PC-9 (cell line): ENCODE measurements at regions not wholly inside any gene's neighbourhood (a gene's known extent, or its start where the extent isn't known, plus 50 kb on each side); places are given as distances from the start of the nearest gene placed in this dataset.

Experiments used
- EZH2 ChIP-seq: fragments of 200-600 bp; sonication (generic); IDR thresholded peaks from 2 replicates; pipeline ENCODE4 v1.8.0; 2017; ENCODE audit warnings: antibody characterized with exemption, low read depth
- TF ChIP-seq, protein P1 (sequence below): fragments of 200-600 bp; sonication (generic); conservative IDR thresholded peaks from 2 replicates; pipeline ENCODE4 v1.6.1; 2017; ENCODE audit warnings: mixed run types, antibody characterized with exemption, mild to moderate bottlenecking, moderate library complexity

GRCh38 chr10:33655921-33656320 is 321.5 kb upstream of the NRP1 start:
- TF ChIP-seq, protein P1, sequence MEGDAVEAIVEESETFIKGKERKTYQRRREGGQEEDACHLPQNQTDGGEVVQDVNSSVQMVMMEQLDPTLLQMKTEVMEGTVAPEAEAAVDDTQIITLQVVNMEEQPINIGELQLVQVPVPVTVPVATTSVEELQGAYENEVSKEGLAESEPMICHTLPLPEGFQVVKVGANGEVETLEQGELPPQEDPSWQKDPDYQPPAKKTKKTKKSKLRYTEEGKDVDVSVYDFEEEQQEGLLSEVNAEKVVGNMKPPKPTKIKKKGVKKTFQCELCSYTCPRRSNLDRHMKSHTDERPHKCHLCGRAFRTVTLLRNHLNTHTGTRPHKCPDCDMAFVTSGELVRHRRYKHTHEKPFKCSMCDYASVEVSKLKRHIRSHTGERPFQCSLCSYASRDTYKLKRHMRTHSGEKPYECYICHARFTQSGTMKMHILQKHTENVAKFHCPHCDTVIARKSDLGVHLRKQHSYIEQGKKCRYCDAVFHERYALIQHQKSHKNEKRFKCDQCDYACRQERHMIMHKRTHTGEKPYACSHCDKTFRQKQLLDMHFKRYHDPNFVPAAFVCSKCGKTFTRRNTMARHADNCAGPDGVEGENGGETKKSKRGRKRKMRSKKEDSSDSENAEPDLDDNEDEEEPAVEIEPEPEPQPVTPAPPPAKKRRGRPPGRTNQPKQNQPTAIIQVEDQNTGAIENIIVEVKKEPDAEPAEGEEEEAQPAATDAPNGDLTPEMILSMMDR: no peak
- TF ChIP-seq EZH2: no peak
